SH-SY5Y (cell line): ENCODE measurements at regions not wholly inside any gene's neighbourhood (a gene's known extent, or its start where the extent isn't known, plus 50 kb on each side); places are given as distances from the start of the nearest gene placed in this dataset.

Source experiments
- GATA2 ChIP-seq: IDR thresholded peaks from 2 replicates; pipeline ENCODE4 v1.6.1; 2011; ENCODE audit warnings: mild to moderate bottlenecking, low read depth, low read length
- GATA3 ChIP-seq: IDR thresholded peaks from 2 replicates; pipeline ENCODE4 v1.6.1; 2011; ENCODE audit warnings: low read depth, mild to moderate bottlenecking, low read length, moderate library complexity

- TF ChIP-seq GATA2, result no peak
- no peak for TF ChIP-seq GATA3
Observed at GRCh38 chrX:110432091-110432905, 73.7 kb downstream of the RTL9 start.
